CD4-positive, alpha-beta memory T cell (primary cell): ENCODE measurements at regions not wholly inside any gene's neighbourhood (a gene's known extent, or its start where the extent isn't known, plus 50 kb on each side); places are given as distances from the start of the nearest gene placed in this dataset.
"Not testable (repeated sequence)": the region's sequence is repeated elsewhere in the genome, so short reads cannot be mapped to it uniquely, and the experiment has no call there.

Experiments used
- CTCF ChIA-PET: fragments of 350-600 bp; sonication (Branson Sonifier 250); formaldehyde crosslinking; loops from one replicate; lab custom pipeline; 2021; ENCODE audit warnings: inconsistent platforms; ENCODE audit not compliant: partially characterized antibody; lab: Charles Lee
- POLR2A ChIA-PET: fragments of 350-600 bp; sonication (Branson Sonifier 250); formaldehyde crosslinking; loops from one replicate; lab custom pipeline; 2021; ENCODE audit not compliant: partially characterized antibody; lab: Charles Lee
- DNase-seq, 5 donors: peaks; one replicate each; pipeline versions ENCODE4 v3.0.0 to v3.0.0-alpha.2; 2020 to 2022; ENCODE audit warnings: mixed read lengths in 1 of 5
- H3K27ac ChIP-seq: one replicate; pipeline ENCODE4 v1.7.0; 2013; ENCODE audit warnings: low read depth, low read length
- H3K27me3 ChIP-seq: 2 replicates; pipeline ENCODE4 v1.7.0; 2013; ENCODE audit warnings: mild to moderate bottlenecking, low read length, moderate library complexity; ENCODE audit not compliant: insufficient read depth
- H3K36me3 ChIP-seq: 2 replicates; pipeline ENCODE4 v1.7.0; 2013; ENCODE audit warnings: mild to moderate bottlenecking, low read length, moderate library complexity; ENCODE audit not compliant: insufficient read depth
- H3K4me1 ChIP-seq: 2 replicates; pipeline ENCODE4 v1.7.0; 2013; ENCODE audit warnings: mild to moderate bottlenecking, low read length, moderate library complexity; ENCODE audit not compliant: insufficient read depth
- H3K4me3 ChIP-seq, 2 donors: one replicate each; pipeline ENCODE4 v1.7.0; 2013; ENCODE audit warnings: low read length in 2 of 2, mild to moderate bottlenecking in 1 of 2
- H3K9me3 ChIP-seq, 2 donors: one replicate each; pipeline ENCODE4 v1.7.0; 2013; ENCODE audit warnings: low read length in 2 of 2, control low read depth in 1 of 2; ENCODE audit not compliant: control insufficient read depth in 1 of 2
- H3K27ac Mint-ChIP-seq, 7 donors: one replicate each; pipeline ENCODE4 v1.8.0; 2020 to 2021; ENCODE audit warnings: mixed read lengths in 7 of 7, mild to moderate bottlenecking in 6 of 7, inconsistent platforms in 3 of 7, moderate library complexity in 3 of 7
- H3K27me3 Mint-ChIP-seq, 2 donors: one replicate each; pipeline ENCODE4 v1.8.0; 2020 to 2021; ENCODE audit warnings: mixed read lengths in 2 of 2
- H3K36me3 Mint-ChIP-seq, 2 donors: one replicate each; pipeline ENCODE4 v1.8.0; 2020 to 2021; ENCODE audit warnings: mixed read lengths in 2 of 2, inconsistent platforms in 1 of 2, mild to moderate bottlenecking in 1 of 2
- H3K4me1 Mint-ChIP-seq, 4 donors: one replicate each; pipeline ENCODE4 v1.8.0; 2020 to 2021; ENCODE audit warnings: mixed read lengths in 4 of 4, mild to moderate bottlenecking in 1 of 4
- H3K4me3 Mint-ChIP-seq, 8 donors: one replicate each; pipeline ENCODE4 v1.8.0; 2020 to 2021; ENCODE audit warnings: mixed read lengths in 8 of 8, mild to moderate bottlenecking in 7 of 8, moderate library complexity in 6 of 8, inconsistent platforms in 3 of 8
- H3K9me3 Mint-ChIP-seq, 8 donors: one replicate each; pipeline ENCODE4 v1.8.0; 2020 to 2021; ENCODE audit warnings: mixed read lengths in 8 of 8, mild to moderate bottlenecking in 5 of 8, inconsistent platforms in 3 of 8, moderate library complexity in 1 of 8
- intact Hi-C: fragments of 100-400 bp; cut with micrococcal nuclease; formaldehyde crosslinking; loops from one replicate; pipeline ENCODE4 v1.15.1; 2023

DNA sequence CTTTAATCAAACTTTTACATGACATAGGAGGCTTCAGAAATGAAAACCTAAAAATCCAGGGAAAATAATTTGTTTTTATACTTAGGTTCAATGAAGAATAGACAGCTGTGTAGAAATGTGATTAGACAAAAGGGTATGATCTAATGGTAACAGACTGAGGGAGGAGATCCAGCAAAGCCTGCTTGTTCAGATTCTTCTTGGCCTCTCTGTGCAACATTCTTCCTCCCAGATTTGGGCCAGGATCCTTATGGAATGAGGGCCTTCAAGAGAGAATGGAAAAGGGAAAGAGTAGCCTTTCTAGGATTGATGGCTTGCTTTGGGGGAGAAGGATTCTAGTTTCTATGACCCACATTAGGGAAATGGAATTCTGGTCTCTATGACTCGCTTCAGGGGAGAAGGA lies 94.5 kb upstream of the G2E3 start:
- H3K36me3 ChIP-seq: no peaks in the 10 kb centered on the region
- Mint-ChIP-seq H3K9me3 (peaks cover 0 to 3% (median under 1%) of the 10 kb centered on the region in 8 donors), H3K27ac (no peak overlapping the region), H3K27me3 (peaks cover 9 to 10% of the 10 kb centered on the region in 2 donors), H3K4me1 (no peaks in the 10 kb centered on the region), H3K36me3 (no peaks in the 10 kb centered on the region), H3K4me3 (no peak overlapping the region)
- H3K4me3 ChIP-seq: no peak overlapping the region
- intact Hi-C loops: no loop called here
- ChIA-PET CTCF (no interaction called here), POLR2A (no interaction called here)
- DNase-seq: no peak
- no peaks in the 10 kb centered on the region for H3K9me3 ChIP-seq
- H3K4me1 ChIP-seq: no peaks in the 10 kb centered on the region
- H3K27me3 ChIP-seq: no peaks in the 10 kb centered on the region
- no peak overlapping the region for H3K27ac ChIP-seq

- no peak for DNase-seq
- no peaks in the 10 kb centered on the region for H3K36me3 Mint-ChIP-seq
- ChIA-PET POLR2A (no interaction called here), CTCF (interaction anchor here (0.9 kb wide), 1 partner anchor 29 kb away, joined by 3 read pairs; no protein-coding TSS in a partner anchor)
- intact Hi-C loops: no loop called here
- Histone ChIP-seq H3K36me3 (no peaks in the 10 kb centered on the region), H3K4me3 (no peak overlapping the region), H3K27ac (no peak overlapping the region), H3K27me3 (no peaks in the 10 kb centered on the region), H3K4me1 (no peaks in the 10 kb centered on the region), H3K9me3 (no peaks in the 10 kb centered on the region)
- H3K4me3 Mint-ChIP-seq: no peak overlapping the region
- H3K4me1 Mint-ChIP-seq: no peaks in the 10 kb centered on the region
- no peak overlapping the region for H3K27ac Mint-ChIP-seq
- peaks cover 6 to 7% of the 10 kb centered on the region in 2 donors for H3K27me3 Mint-ChIP-seq
- H3K9me3 Mint-ChIP-seq: peaks cover 0 to 3% (median 1%) of the 10 kb centered on the region in 8 donors
Measured at GRCh38 chr14:30468354-30468753, 90.6 kb upstream of the G2E3 start.

GRCh38 chr14:30471980-30472379 lies 87.0 kb upstream of the G2E3 start:
- ChIA-PET POLR2A (no interaction called here), CTCF (no interaction called here)
- no peaks in the 10 kb centered on the region for H3K36me3 Mint-ChIP-seq
- Histone ChIP-seq H3K27ac (no peak overlapping the region), H3K27me3 (no peaks in the 10 kb centered on the region), H3K9me3 (no peaks in the 10 kb centered on the region), H3K4me3 (no peak overlapping the region), H3K4me1 (no peaks in the 10 kb centered on the region), H3K36me3 (no peaks in the 10 kb centered on the region)
- H3K4me1 Mint-ChIP-seq: no peaks in the 10 kb centered on the region
- no peak overlapping the region for H3K27ac Mint-ChIP-seq
- intact Hi-C loops: no loop called here
- no peak overlapping the region for H3K4me3 Mint-ChIP-seq
- peaks cover 4 to 5% of the 10 kb centered on the region in 2 donors for H3K27me3 Mint-ChIP-seq
- H3K9me3 Mint-ChIP-seq: peaks cover 0 to 2% (median 0%) of the 10 kb centered on the region in 8 donors
- no peak for DNase-seq

GRCh38 chr14:30473846-30474696 lies 84.9 kb upstream of the G2E3 start:
- H3K27ac Mint-ChIP-seq, H3K36me3 Mint-ChIP-seq, H3K9me3 Mint-ChIP-seq, H3K4me1 Mint-ChIP-seq, H3K27ac ChIP-seq, intact Hi-C loops, H3K4me1 ChIP-seq, H3K27me3 Mint-ChIP-seq, H3K27me3 ChIP-seq, H3K36me3 ChIP-seq, H3K9me3 ChIP-seq, H3K4me3 Mint-ChIP-seq, H3K4me3 ChIP-seq, POLR2A ChIA-PET, CTCF ChIA-PET, DNase-seq: not testable (repeated sequence)

DNA sequence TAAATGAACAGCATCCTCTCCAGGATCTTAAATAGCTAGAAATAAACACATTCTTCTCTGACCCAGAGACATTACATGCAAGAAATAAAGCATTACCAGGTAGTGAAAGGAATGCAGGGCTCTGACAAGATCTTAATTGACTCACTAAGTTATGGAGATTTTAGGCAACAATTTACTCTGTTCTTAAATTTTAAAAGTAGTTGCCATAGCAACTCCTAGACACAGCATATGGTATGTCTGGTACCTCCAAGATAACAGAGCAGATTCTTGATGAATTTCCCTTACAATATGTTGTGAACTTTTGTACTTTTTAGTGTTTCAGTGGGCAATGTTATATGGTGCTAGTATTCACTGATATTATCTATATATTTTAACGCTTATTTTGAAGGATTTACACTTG lies 76.7 kb upstream of the G2E3 start:
- DNase-seq: no peak
- H3K27ac ChIP-seq: no peak overlapping the region
- intact Hi-C loops: no loop called here
- peaks cover 0 to 4% (median 0%) of the 10 kb centered on the region in 8 donors for H3K9me3 Mint-ChIP-seq
- H3K4me3 ChIP-seq: no peak overlapping the region
- no peaks in the 10 kb centered on the region for H3K9me3 ChIP-seq
- H3K27ac Mint-ChIP-seq: no peak overlapping the region
- peaks cover 1 to 6% of the 10 kb centered on the region in 2 donors for H3K27me3 Mint-ChIP-seq
- ChIA-PET CTCF (no interaction called here), POLR2A (no interaction called here)
- H3K4me1 Mint-ChIP-seq: no peaks in the 10 kb centered on the region
- H3K36me3 ChIP-seq: no peaks in the 10 kb centered on the region
- H3K27me3 ChIP-seq: no peaks in the 10 kb centered on the region
- no peak overlapping the region for H3K4me3 Mint-ChIP-seq
- no peaks in the 10 kb centered on the region for H3K36me3 Mint-ChIP-seq
- H3K4me1 ChIP-seq: no peaks in the 10 kb centered on the region

- CTCF ChIA-PET: interaction anchor here (0.8 to 1.2 kb wide), 2 partner anchors 37 to 211 kb away, joined by 3 read pairs; no protein-coding TSS in a partner anchor
- Mint-ChIP-seq H3K27ac (no peak overlapping the region), H3K27me3 (peaks cover 1 to 6% of the 10 kb centered on the region in 2 donors), H3K4me1 (no peaks in the 10 kb centered on the region), H3K4me3 (no peak overlapping the region), H3K36me3 (no peaks in the 10 kb centered on the region), H3K9me3 (peaks cover 0 to 9% (median 0%) of the 10 kb centered on the region in 8 donors)
- no peaks in the 10 kb centered on the region for H3K9me3 ChIP-seq
- intact Hi-C loops: no loop called here
- H3K4me3 ChIP-seq: no peak overlapping the region
- H3K36me3 ChIP-seq: no peaks in the 10 kb centered on the region
- POLR2A ChIA-PET: no interaction called here
- no peak for DNase-seq
- H3K27ac ChIP-seq: no peak overlapping the region
- H3K4me1 ChIP-seq: no peaks in the 10 kb centered on the region
- H3K27me3 ChIP-seq: no peaks in the 10 kb centered on the region
Measured at GRCh38 chr14:30484201-30484600, 74.8 kb upstream of the G2E3 start.

DNA sequence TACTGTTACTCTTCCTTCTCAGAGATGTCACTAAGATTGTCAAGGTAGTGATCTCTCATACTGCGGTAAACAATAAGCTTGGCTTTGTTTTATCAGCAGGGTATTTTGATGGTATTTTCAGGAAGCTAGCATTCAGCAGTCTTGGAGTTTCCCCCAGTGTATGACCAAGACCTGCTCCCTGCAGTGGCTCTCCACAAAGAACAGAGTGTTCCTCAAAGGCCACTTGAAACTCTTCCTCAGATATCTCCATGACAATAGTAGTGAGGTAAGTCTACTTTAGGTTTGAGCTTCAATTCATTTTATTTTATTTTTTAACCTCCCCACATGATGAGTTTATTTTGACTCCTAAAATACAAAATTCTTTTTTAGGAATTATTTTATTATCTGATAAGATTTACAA lies 74.0 kb upstream of the G2E3 start:
- CTCF ChIA-PET: interaction anchor here (0.8 to 1.2 kb wide), 2 partner anchors 36 to 211 kb away, joined by 3 read pairs; no protein-coding TSS in a partner anchor
- intact Hi-C loops: no loop called here
- Mint-ChIP-seq H3K27ac (no peak overlapping the region), H3K4me3 (no peak overlapping the region), H3K27me3 (peaks cover 1 to 6% of the 10 kb centered on the region in 2 donors), H3K4me1 (no peaks in the 10 kb centered on the region), H3K36me3 (no peaks in the 10 kb centered on the region), H3K9me3 (peaks cover 0 to 9% (median 0%) of the 10 kb centered on the region in 8 donors)
- no peak for DNase-seq
- Histone ChIP-seq H3K27me3 (no peaks in the 10 kb centered on the region), H3K27ac (no peak overlapping the region), H3K9me3 (no peaks in the 10 kb centered on the region), H3K4me3 (no peak overlapping the region), H3K4me1 (no peaks in the 10 kb centered on the region), H3K36me3 (no peaks in the 10 kb centered on the region)
- POLR2A ChIA-PET: no interaction called here
